Stimulated activated CD4-positive, alpha-beta T cell treated with anti-CD3 and anti-CD28 coated beads, Interleukin-4, amount 100 ng/mL, for 24 hours (primary cell): ENCODE measurements at regions not wholly inside any gene's neighbourhood (a gene's known extent, or its start where the extent isn't known, plus 50 kb on each side); places are given as distances from the start of the nearest gene placed in this dataset.

ENCODE experiments used
- DNase-seq: peaks from one replicate; pipeline ENCODE4 v3.0.0-alpha.2; 2020

DNA sequence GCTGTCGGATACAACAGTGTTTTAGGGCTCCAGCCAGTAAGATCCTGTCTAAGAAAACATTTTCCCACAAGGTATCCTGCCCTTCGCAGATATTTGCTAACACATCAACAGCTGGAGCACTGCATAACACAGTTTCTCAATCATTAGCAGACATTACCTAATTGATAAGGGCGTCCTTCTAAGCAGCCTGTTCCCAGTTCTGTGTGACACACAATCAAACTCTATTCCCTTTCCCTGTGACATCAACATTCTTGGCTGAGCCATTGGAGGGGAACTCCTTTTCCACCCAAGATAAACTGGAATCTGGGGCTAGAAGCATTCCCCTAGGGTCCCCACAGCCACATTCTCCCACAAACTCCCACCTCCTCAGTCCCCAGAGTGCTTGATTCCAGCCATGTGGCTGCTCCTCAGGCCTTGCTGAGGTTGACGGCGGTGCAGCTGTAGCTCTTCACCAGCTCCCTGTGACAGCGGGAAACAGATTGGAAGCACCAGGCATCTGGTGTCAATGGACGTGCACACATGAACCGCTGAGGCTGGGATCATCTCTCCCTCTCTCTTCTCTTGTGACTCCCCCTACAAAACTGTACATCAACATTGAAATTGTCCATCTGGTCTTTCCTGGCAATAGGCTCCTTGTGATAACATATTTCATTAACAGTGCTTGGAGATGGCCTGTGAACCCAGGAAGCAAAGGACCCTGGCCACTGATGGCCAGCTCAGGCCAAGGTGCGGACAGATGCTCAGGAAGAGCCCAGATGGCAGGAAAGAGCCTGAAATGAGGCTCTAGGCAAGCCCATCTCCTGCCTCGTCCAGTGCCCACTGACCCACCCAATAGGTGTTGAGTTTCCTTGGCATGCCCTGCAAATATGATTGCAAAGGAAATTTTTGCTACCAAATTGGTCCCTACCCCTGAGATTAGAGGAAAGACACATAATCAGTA, 131.1 kb upstream of the TBX20 start:
- DNase-seq = no peak

GRCh38 chr7:35380739-35381224, 126.9 kb upstream of the TBX20 start:
- no peak for DNase-seq

DNA sequence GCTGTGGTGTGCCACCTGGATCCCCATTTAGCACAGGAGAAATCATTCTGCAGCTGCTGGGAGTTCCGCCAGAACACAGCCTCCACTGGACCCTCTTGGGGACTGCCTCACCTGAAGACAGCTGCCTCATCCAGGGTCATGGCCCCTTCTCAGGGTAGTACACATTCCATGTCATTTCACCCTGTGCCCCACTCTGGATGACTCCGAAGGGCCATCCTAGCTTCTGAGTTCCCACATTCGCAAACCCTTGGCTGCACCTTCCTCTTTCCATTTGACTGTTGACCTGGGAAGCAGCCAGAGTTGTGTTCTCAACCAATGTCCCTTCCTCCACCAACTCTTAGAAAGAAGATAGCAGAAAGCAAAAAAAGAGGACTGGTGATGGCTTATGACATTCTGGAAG, 125.6 kb upstream of the TBX20 start:
- DNase-seq = no peak

DNA sequence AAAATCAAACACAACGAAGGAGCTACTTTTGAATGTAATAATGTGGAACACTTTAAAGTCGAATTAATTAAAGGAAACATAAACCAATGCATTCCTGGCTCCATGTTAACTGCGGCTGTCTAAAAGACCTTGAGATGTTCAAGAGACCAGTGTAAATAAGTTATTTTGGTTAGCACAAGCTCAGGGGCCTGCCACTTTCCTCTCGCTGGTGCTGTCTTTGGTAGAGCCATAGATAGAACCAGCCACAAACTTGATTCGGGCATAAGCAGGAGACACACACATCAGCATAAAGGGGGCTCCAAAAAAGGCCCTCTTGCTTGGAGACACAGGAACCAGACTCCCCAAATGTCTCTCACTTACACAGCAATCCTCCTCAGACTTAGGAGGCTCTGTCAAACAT, 121.6 kb upstream of the TBX20 start:
- DNase-seq = no peak

DNA sequence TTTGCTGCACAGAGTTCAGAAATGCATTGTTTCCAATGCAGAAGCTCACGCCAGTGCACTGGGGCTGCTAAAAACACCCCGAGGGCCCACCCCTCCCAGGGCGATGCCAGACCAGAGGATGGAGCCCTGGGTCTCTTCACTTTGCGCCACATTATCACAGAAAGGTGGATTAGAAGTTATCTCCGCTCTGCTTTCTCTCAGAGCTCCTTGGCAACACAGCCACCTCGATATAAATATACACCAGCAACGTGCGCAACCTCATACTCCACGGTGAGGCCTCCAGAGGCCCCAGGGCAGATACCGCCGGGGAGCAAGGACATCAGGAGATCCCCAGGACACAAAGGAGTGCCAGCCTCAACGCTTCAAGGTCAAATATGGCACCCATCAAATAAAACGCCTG, 121.0 kb upstream of the TBX20 start:
- DNase-seq = no peak

GRCh38 chr7:35371221-35371620, 117.3 kb upstream of the TBX20 start:
- no peak for DNase-seq

DNA sequence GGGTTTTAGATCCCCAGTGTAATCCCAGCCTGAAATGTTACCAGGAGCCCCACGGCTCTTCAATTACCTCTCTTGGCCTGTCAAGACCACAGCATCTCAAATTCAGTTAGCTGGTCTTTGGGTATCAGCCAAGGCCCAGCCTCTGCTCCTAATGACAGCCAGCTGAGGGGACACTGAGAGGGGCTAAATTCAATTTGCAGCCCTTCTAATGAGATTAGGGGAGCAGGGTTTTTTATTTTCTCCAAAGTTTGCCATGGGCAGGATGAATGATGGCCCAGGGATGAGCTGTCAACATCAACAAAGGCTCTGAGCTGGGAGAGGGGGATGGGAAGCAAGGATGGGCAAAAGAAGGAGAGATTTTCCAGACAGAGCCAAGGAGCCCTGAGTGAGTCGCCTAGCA, 116.8 kb upstream of the TBX20 start:
- no peak for DNase-seq

DNA sequence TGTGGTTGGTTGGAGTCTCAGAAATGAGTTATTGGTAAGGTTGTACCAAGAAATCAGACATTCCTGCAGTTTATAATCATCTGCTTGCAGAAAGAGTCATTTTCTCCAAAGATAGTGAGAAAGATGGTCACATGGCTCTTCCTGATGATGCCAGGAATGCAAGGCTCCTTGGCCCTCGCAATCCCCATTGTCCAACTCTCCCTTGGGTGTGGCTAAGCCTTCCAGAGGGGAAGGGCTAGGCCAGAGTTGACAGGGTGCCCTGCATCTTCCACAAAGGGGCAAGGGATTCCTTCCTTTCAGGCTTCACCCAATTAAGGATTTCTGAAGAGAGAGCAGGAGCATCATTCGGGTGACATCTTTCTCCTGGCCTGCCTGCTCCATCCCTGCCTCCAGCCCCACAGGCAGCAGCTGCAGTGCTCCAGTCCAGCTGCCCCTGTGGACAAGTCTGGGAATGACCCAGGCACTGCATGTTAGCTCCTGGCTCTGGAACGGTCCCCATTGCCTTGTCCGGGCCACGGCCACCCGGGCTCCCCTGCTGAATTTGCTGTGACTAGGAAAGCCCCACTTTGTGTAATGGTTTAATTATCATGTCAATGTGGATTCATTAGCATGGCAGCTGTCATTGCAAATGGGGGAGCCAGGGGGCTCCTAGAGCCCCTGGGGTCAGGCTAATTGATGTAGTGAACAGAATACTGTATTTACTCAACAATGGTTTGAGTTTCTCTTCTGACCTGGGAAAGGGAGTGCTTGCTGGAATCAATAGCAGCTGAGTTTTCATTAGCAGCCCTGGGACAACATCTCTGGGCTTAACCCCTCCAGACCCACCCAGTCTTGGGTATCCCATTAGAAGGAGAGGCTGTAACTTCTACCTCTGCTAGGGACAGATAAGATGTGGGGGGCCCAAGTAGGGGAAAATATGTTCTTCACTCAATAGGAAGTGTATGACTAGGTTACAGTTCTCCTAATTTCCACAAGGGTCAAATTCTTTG, 112.6 kb upstream of the TBX20 start:
- DNase-seq = no peak

- no peak for DNase-seq
Observed at GRCh38 chr7:35365523-35365922, 111.6 kb upstream of the TBX20 start.

GRCh38 chr7:35362341-35362740, 108.4 kb upstream of the TBX20 start:
- DNase-seq = no peak

DNA sequence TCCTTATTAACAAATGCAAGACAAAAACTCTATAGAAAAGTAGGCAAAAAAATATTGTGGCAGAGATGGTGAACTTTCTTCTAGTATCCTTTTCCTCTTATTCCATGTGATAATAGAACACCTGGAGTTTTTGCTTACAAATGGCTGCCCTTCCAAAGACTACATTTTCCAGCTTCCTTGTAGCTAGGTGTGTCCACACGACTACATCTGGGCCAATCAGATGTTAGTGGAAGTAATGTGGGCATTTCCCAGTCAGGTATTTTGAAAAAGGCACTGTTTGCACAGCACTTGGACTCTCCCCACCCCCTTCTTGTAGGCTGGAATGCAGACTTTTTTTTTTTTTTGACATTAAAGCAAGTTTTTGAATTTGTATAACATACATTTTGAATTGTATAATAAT, 105.5 kb upstream of the TBX20 start:
- DNase-seq = no peak

- DNase-seq = no peak
Observed at GRCh38 chr7:35356495-35356894, 102.6 kb upstream of the TBX20 start.

- no peak for DNase-seq
Observed at GRCh38 chr7:35355911-35356310, 102.0 kb upstream of the TBX20 start.

- no peak for DNase-seq
Observed at GRCh38 chr7:35355199-35355598, 101.3 kb upstream of the TBX20 start.

GRCh38 chr7:35353481-35353880, 99.6 kb upstream of the TBX20 start:
- DNase-seq = no peak

DNA sequence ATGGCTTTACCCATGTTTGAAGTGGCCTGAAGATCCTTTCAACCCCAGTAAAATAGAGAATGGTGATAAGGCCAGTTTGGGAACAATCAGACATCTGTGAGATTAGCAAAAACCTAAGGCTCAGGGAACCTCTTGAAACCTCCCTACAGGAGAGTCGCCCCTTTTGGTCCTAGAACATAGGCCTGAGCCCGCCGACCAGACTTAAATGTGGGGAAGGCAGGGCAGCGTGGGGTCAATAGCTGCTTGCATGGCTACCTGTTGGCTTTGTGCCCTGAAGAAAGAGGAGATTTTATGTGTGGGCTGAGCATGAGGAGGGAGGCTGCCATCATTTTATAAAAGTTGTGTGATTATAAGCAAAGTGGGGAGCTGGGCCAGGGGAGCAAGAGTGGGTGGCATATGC, 97.6 kb upstream of the TBX20 start:
- no peak for DNase-seq

GRCh38 chr7:35348611-35349400, 94.9 kb upstream of the TBX20 start:
- DNase-seq = no peak

DNA sequence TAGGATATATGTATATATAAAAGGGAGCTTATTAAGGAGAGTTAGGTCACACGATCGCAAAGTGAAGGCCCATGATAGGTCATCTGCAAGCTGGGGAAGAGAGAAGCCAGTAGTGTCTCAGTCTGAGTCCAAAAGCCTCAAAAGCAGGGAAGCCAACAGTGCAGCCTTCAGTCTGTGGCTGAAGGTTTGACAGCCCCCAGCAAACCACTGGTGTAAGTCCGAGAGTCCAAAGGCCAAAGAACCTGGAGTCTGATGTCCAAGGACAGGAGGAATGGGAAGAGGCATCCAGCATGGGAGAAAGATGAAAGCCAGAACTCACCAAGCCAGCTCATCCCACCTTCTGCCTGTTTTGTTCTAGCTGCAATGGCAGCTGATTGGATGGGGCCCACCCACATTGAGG, 88.9 kb upstream of the TBX20 start:
- no peak for DNase-seq

DNA sequence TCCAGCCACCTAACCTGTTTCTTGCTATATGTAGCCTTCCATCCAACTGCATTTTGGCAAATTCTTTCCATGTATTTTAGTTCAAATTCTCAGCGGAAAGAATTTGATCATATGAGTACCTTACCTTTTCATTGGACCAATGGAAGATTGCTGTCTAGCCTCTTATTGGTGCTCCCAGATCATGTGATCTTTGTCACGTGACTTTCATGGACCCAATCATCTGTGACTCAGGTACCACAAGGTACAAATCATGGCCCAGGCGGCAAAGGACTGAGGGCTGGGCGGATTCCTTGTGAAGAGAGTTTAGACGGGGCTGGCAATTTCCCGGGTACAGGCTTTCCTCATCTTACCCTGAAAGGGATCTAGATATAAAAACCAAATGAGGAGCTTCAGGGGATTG, 85.9 kb upstream of the TBX20 start:
- no peak for DNase-seq

GRCh38 chr7:35336444-35336843, 82.5 kb upstream of the TBX20 start:
- DNase-seq = no peak

- DNase-seq = no peak
Observed at GRCh38 chr7:35334506-35334905, 80.6 kb upstream of the TBX20 start.

DNA sequence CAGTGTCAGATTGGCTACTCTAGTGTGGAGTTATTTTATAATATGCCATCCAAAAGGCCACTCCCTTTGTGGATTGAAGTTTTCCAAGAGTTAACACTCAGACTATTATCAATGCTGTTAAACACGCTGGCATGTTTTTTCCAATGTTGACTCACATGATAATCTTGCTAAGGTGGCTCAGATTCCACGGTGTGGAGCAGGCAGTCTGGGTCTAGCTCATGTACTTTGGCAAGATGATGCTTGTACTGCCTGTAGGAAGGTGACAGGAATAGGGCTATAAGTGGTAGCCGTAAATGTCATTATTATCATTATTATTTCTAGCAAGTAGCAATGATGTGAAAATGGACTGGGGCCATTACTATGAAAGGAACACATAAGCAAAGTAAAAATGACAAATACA, 79.4 kb upstream of the TBX20 start:
- DNase-seq = no peak
